GM12878 (cell line): ENCODE measurements at regions not wholly inside any gene's neighbourhood (a gene's known extent, or its start where the extent isn't known, plus 50 kb on each side); places are given as distances from the start of the nearest gene placed in this dataset.

ENCODE experiments used
- ATAC-seq: fragments of 200-7000 bp; cut with Tn5 transposase; 3 replicates; pipeline ENCODE4 v1.9.1; 2020; ENCODE audit warnings: mild to moderate bottlenecking, moderate library complexity
- BruUV-seq: library from RNA; stranded (reverse); fragments of 400-500 nt; replicated peaks from 2 replicates; lab custom pipeline; 2021; lab: Mats Ljungman, UMichigan
- CTCF ChIA-PET: fragments of 300-600 bp; sonication (Branson Sonifier 250); formaldehyde crosslinking; extraction: SDS; loops from one replicate; lab custom pipeline; 2021; ENCODE audit warnings: inconsistent platforms; lab: Yijun Ruan, JAX
- POLR2A ChIA-PET: fragments of 350-600 bp; formaldehyde crosslinking; extraction: SDS; loops from one replicate; lab custom pipeline; 2021; ENCODE audit warnings: inconsistent platforms; lab: Charles Lee
- RAD21 ChIA-PET: fragments of 300-600 bp; sonication (Branson Sonifier 250); formaldehyde crosslinking; loops from one replicate; lab custom pipeline; 2023; ENCODE audit warnings: antibody characterized with exemption; ENCODE audit not compliant: unreplicated experiment; lab: Charles Lee
- SMC1A ChIA-PET: fragments of 300-600 bp; sonication (Branson Sonifier 250); formaldehyde crosslinking; loops from one replicate; lab custom pipeline; 2023; ENCODE audit not compliant: unreplicated experiment, uncharacterized antibody; lab: Charles Lee
- DNase-seq: peaks from one replicate; pipeline ENCODE4 v3.0.0-alpha.2; 2011; ENCODE audit warnings: low read depth, low spot score
- FAIRE-seq: peaks from 3 replicates; lab custom pipeline; 2011; peaks lifted over from hg19 to GRCh38; lab: Jason Lieb, UNC
- H2AFZ ChIP-seq: 2 replicates; pipeline ENCODE4 v1.6.0; 2011; ENCODE audit warnings: low read depth, low read length, control low read depth; ENCODE audit not compliant: control insufficient read depth
- H3K27ac ChIP-seq: 2 replicates; pipeline ENCODE4 v1.5.1; 2011; ENCODE audit warnings: control low read depth; ENCODE audit not compliant: control insufficient read depth, insufficient read depth
- H3K27me3 ChIP-seq, 2 experiments: replicated peaks in 1 of 2; 2 replicates each; pipeline versions ENCODE4 v1.6.0 to v1.6.1; 2011; ENCODE audit warnings: low read length in 1 of 2; ENCODE audit not compliant: control insufficient read depth in 2 of 2, insufficient read depth in 2 of 2
- H3K36me3 ChIP-seq, 2 experiments: 2 replicates each; pipeline ENCODE4 v1.5.1; 2011; ENCODE audit warnings: low read length in 1 of 2; ENCODE audit not compliant: control insufficient read depth in 2 of 2, insufficient read depth in 2 of 2
- H3K4me1 ChIP-seq: 2 replicates; pipeline ENCODE4 v1.6.1; 2011; ENCODE audit warnings: mild to moderate bottlenecking, low read length, moderate library complexity, mixed read lengths; ENCODE audit not compliant: control insufficient read depth, insufficient read depth
- H3K4me2 ChIP-seq: 2 replicates; pipeline ENCODE4 v1.6.0; 2011; ENCODE audit warnings: control low read depth; ENCODE audit not compliant: control insufficient read depth, insufficient read depth
- H3K4me3 ChIP-seq: fragments of 200-600 bp; sonication (generic); 2 replicates; pipeline ENCODE4 v1.5.1; 2016
- H3K79me2 ChIP-seq: 2 replicates; pipeline ENCODE4 v1.6.0; 2011; ENCODE audit warnings: low read length; ENCODE audit not compliant: control insufficient read depth, insufficient read depth
- H3K9ac ChIP-seq: 2 replicates; pipeline ENCODE4 v1.8.0; 2011; ENCODE audit warnings: low read length, control low read depth, mixed read lengths; ENCODE audit not compliant: control insufficient read depth, insufficient read depth
- H3K9me3 ChIP-seq: replicated peaks from 3 replicates; pipeline ENCODE4 v1.5.1; 2011; ENCODE audit warnings: mild to moderate bottlenecking, low read length; ENCODE audit not compliant: control insufficient read depth, insufficient read depth
- H4K20me1 ChIP-seq: 2 replicates; pipeline ENCODE4 v1.6.0; 2011; ENCODE audit not compliant: control insufficient read depth, insufficient read depth
- ASH2L ChIP-seq: fragments of 300-600, 200-600 bp; sonication (generic); IDR thresholded peaks from 2 replicates; pipeline ENCODE4 v1.6.1; 2017; ENCODE audit warnings: low read depth, mild to moderate bottlenecking, borderline replicate concordance
- BACH1 ChIP-seq: fragments of 450-650 bp; IDR thresholded peaks from 2 replicates; pipeline ENCODE4 v1.6.1; 2017; ENCODE audit warnings: mild to moderate bottlenecking, borderline replicate concordance
- E2F8 ChIP-seq: fragments of 450-650 bp; IDR thresholded peaks from 2 replicates; pipeline ENCODE4 v1.6.1; 2018; ENCODE audit warnings: mild to moderate bottlenecking, low read depth, moderate library complexity; ENCODE audit not compliant: partially characterized antibody
- EP300 ChIP-seq, 2 experiments: fragments of 150-350 bp in 1 of 2; IDR thresholded peaks; 2 replicates each; pipeline ENCODE4 v1.6.1; 2011 to 2012; ENCODE audit warnings: low read depth in 2 of 2, low read length in 2 of 2, borderline replicate concordance in 1 of 2, improper control_type of control experiment in 1 of 2, inconsistent platforms in 1 of 2; ENCODE audit not compliant: control insufficient read depth in 1 of 2
- IKZF2 ChIP-seq, 2 experiments: fragments of 450-650 bp; IDR thresholded peaks; 2 replicates each; pipeline ENCODE4 v1.6.1; 2017; ENCODE audit warnings: mild to moderate bottlenecking in 2 of 2, moderate library complexity in 2 of 2
- IRF3 ChIP-seq: fragments of 450-650 bp; IDR thresholded peaks from 2 replicates; pipeline ENCODE4 v1.6.1; 2014; ENCODE audit warnings: mild to moderate bottlenecking
- KLF5 ChIP-seq: fragments of 450-650 bp; IDR thresholded peaks from 2 replicates; pipeline ENCODE4 v1.6.1; 2014; ENCODE audit warnings: mild to moderate bottlenecking; ENCODE audit not compliant: partially characterized antibody
- MYC ChIP-seq: IDR thresholded peaks from 2 replicates; pipeline ENCODE4 v1.6.1; 2011; ENCODE audit warnings: mild to moderate bottlenecking, low read length, moderate library complexity, inconsistent platforms; ENCODE audit not compliant: insufficient read depth, insufficient replicate concordance, insufficient read length, severe bottlenecking
- NFYB ChIP-seq: IDR thresholded peaks from 2 replicates; pipeline ENCODE4 v1.6.1; 2011; ENCODE audit warnings: low read depth, mild to moderate bottlenecking, low read length, improper control_type of control experiment, moderate library complexity; ENCODE audit not compliant: insufficient read depth
- NR2C2 ChIP-seq: IDR thresholded peaks from 2 replicates; pipeline ENCODE4 v1.6.1; 2011; ENCODE audit warnings: borderline replicate concordance, low read depth; ENCODE audit not compliant: control insufficient read depth, insufficient read length
- PBX3 ChIP-seq: IDR thresholded peaks from 2 replicates; pipeline ENCODE4 v1.6.1; 2011; ENCODE audit warnings: mild to moderate bottlenecking, low read depth, low read length, moderate library complexity; ENCODE audit not compliant: insufficient replicate concordance
- PKNOX1 ChIP-seq: fragments of 450-650 bp; IDR thresholded peaks from 2 replicates; pipeline ENCODE4 v1.6.1; 2016; ENCODE audit warnings: mild to moderate bottlenecking
- SMC3 ChIP-seq: IDR thresholded peaks from 2 replicates; pipeline ENCODE4 v1.6.1; 2011; ENCODE audit warnings: low read length, improper control_type of control experiment, borderline replicate concordance
- SREBF2 ChIP-seq: IDR thresholded peaks from 2 replicates; pipeline ENCODE4 v1.6.1; 2012; ENCODE audit warnings: mild to moderate bottlenecking, low read length
- SRF ChIP-seq, 2 experiments: IDR thresholded peaks; 2 replicates each; pipeline ENCODE4 v1.6.1; 2011; ENCODE audit warnings: low read depth in 2 of 2, low read length in 2 of 2, mild to moderate bottlenecking in 1 of 2, moderate library complexity in 1 of 2
- SUPT20H ChIP-seq: IDR thresholded peaks from 2 replicates; pipeline ENCODE4 v1.6.1; 2011; ENCODE audit warnings: low read depth, mild to moderate bottlenecking, low read length, moderate library complexity, borderline replicate concordance; ENCODE audit not compliant: control insufficient read depth
- TAF1 ChIP-seq: IDR thresholded peaks from 2 replicates; pipeline ENCODE4 v1.6.1; 2011; ENCODE audit warnings: mild to moderate bottlenecking, low read depth, low read length, borderline replicate concordance
- WRNIP1 ChIP-seq: IDR thresholded peaks from 2 replicates; pipeline ENCODE4 v1.6.1; 2011; ENCODE audit warnings: low read depth, low read length, improper control_type of control experiment, borderline replicate concordance
- YY1 ChIP-seq: IDR thresholded peaks from 2 replicates; pipeline ENCODE4 v1.6.1; 2011; ENCODE audit warnings: low read depth, mild to moderate bottlenecking, low read length
- WGBS: methylation state at CpG from one replicate; pipeline ENCODE4 v1.1.6; 2016; ENCODE audit warnings: low lambda C conversion rate; ENCODE audit not compliant: insufficient replicate concordance, insufficient coverage; ENCODE audit errors: missing lambda C conversion rate; 5-methylcytosine and 5-hydroxymethylcytosine counted together
- in situ Hi-C: fragments of 300-500 bp; cut with MboI; formaldehyde crosslinking; loops from 9 replicates; pipeline ENCODE4 v1.14.3; 2018; ENCODE audit warnings: mixed read lengths
- intact Hi-C: fragments of 100-400 bp; cut with micrococcal nuclease; formaldehyde crosslinking; loops from one replicate; pipeline ENCODE4 v1.14.2; 2022; ENCODE audit not compliant: unreplicated experiment

- POLR2A ChIA-PET, result no interaction called here
- H4K20me1 ChIP-seq, result no peaks in the 10 kb centered on the region
- H3K4me1 ChIP-seq, result no peaks in the 10 kb centered on the region
- no peaks in the 10 kb centered on the region; the same call in 2 of the 3 replicates for H3K9me3 ChIP-seq
- SMC1A ChIA-PET, result no interaction called here
- BruUV-seq, result no TSS peak
- H3K36me3 ChIP-seq, result no peaks in the 10 kb centered on the region
- no peak for ATAC-seq
- no peak overlapping the region for H2AFZ ChIP-seq
- no peak for FAIRE-seq
- TF ChIP-seq TAF1 (no peak), ASH2L (no peak), PKNOX1 (no peak), YY1 (no peak), IKZF2 (IDR thresholded peaks at IDR 0.05) (no peak), NR2C2 (no peak), IRF3 (no peak), SMC3 (no peak), SREBF2 (no peak), BACH1 (no peak), SUPT20H (no peak), KLF5 (no peak), WRNIP1 (no peak), EP300 (IDR thresholded peaks at IDR 0.05; ENCODE audit: borderline replicate concordance in 1 of 2, control insufficient read depth in 1 of 2, low read depth in 2 of 2, low read length in 2 of 2) (no peak), MYC (no peak), SRF (IDR thresholded peaks at IDR 0.05; ENCODE audit: low read depth in 2 of 2, low read length in 2 of 2) (no peak), E2F8 (no peak), NFYB (no peak), PBX3 (no peak)
- no peak overlapping the region for H3K27ac ChIP-seq
- 25% methylated on average over 4 of the region's 4 CpGs for WGBS
- no peak for DNase-seq
- in situ Hi-C loops (no loop called here), intact Hi-C loops (no loop called here)
- H3K4me2 ChIP-seq, result no peak overlapping the region
- H3K9ac ChIP-seq, result no peak overlapping the region
- no peak overlapping the region for H3K4me3 ChIP-seq
- RAD21 ChIA-PET, result no interaction called here
- CTCF ChIA-PET, result no interaction called here
- no peaks in the 10 kb centered on the region for H3K27me3 ChIP-seq
- no peaks in the 10 kb centered on the region for H3K79me2 ChIP-seq
These were observed 632.1 kb downstream of the SOCS6 start for GRCh38 chr18:70920840-70921374.
